ENCODE measurements at regions not wholly inside any gene's neighbourhood (a gene's known extent, or its start where the extent isn't known, plus 50 kb on each side); places are given as distances from the start of the nearest gene placed in this dataset.

DNA sequence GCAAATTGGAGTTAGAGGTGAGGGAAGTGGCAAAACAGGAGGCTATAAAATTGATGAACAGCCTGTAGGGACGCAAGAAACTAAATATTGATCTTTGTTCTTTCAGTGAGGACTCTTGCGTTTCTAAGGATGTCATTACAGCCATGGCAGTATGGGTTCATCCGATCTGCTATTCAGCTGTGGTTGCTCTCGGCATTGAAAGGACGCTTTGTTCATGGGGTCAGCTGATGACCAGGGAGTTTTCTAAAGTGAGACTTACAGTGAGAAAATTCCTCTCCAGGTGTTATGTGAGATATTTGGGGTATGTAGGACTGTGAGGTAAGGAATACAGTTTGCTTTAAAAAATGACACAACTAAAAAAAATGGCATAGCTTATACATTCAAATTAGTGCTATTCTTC is 52.7 kb upstream of the PELI1 start:
- DNase-seq (ENCODE audit: low spot score): no peak

DNA sequence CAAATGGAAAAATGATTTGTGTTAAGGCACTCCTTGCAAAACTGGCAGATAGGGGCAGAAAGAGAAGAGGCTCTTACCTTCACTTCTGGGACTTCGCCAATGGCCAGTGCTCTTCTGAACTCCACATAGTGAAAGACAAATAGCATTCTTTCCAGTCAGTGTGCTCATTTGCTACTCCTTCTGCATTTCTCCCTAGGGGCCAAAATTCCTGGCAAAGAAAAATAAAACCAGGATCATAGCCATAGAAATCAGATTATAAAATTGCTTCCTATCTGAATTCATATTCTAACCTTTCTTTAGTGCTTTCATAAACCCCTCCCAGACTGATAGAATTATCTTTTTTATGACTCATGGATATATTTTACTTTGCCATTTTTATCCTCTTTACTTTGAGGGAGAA is 56.9 kb upstream of the PELI1 start:
- DNase-seq (ENCODE audit: low spot score): no peak

DNA sequence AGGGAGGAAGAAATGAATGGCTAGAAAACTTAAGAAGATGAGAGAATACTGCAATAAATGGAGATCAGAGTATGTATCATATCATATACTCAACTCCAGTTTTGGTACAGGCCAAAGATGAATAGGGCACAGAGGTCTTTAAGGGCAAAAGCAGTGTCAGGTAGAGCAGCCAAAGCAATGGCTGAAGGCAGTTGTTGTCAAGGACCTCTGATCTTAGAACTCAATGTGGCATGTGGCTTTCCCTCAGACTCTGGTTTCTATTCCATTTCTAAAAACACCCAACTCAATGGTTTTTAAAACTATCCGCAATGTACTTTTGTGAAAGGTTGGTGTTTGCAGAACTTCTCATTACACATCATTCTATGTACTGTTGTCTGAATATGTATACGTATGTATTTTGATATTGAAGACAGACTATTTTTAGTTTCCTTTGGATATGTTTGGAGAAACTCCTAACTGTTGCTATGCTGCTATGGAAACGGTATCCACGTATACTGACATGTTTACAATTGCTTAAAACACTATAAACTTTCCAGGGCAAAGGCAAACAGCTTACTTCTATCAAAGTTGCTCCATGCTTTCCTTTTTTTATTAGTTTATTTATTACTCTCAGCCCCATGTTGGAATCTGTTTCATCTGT is 58.1 kb upstream of the PELI1 start:
- DNase-seq (ENCODE audit: low spot score): peak; percentile 53

- no peak for DNase-seq (ENCODE audit: low spot score)
These were observed 59.1 kb upstream of the PELI1 start for GRCh38 chr2:64203131-64203857.

- no peak for DNase-seq (ENCODE audit: low spot score)
These were observed 59.8 kb upstream of the PELI1 start for GRCh38 chr2:64203858-64204632.

- DNase-seq (ENCODE audit: low spot score): no peak
These were observed 60.5 kb upstream of the PELI1 start for GRCh38 chr2:64204703-64205102.

- no peak for DNase-seq (ENCODE audit: low spot score)
These were observed 61.2 kb upstream of the PELI1 start for GRCh38 chr2:64205415-64205814.

GRCh38 chr2:64207573-64207972 is 63.4 kb upstream of the PELI1 start:
- DNase-seq (ENCODE audit: low spot score): no peak

GRCh38 chr2:64210816-64211215 is 66.6 kb upstream of the PELI1 start:
- no peak for DNase-seq (ENCODE audit: low spot score)

- DNase-seq (ENCODE audit: low spot score): no peak
These were observed 67.2 kb upstream of the PELI1 start for GRCh38 chr2:64211276-64211921.

- DNase-seq (ENCODE audit: low spot score): no peak
These were observed 68.1 kb upstream of the PELI1 start for GRCh38 chr2:64212346-64212745.

- peak; percentile 40 for DNase-seq (ENCODE audit: low spot score)
These were observed 68.6 kb upstream of the PELI1 start for GRCh38 chr2:64212801-64213321.

- peak; percentile 37 for DNase-seq (ENCODE audit: low spot score)
These were observed 69.5 kb upstream of the PELI1 start for GRCh38 chr2:64213532-64214275.

- DNase-seq (ENCODE audit: low spot score): peak; percentile 98
These were observed 70.3 kb upstream of the PELI1 start for GRCh38 chr2:64214281-64215115.

DNA sequence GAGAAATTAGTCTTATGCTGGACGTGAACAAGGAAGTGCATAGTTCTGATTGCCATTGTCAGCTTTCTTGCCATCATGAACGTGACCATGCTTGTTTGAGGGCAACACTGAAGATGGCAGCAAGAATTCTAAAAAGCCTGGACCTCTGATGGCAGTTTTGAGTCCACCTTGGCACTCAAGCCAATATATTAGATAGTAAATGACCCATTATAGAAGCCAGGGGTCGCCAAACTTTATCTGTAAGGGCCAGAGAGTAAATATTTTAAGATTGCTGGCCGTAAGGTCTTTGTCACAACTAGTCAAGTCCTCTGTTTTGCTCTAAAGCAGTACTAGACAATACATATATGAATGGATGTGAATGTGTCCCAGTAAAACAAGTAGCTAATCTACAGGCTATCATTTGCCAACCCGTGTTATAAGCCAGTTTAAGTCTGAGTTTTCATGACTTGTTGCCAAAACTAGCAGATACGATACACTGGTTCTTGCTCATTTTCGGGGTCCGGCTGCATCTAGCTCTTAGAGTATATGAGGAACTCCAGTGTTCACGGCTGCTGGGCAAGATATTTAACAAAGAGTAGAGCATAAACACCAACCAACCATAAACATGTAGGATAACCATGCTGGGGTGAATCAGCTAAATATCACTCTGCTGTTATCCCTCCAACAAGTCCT is 73.1 kb upstream of the PELI1 start:
- no peak for DNase-seq (ENCODE audit: low spot score)

GRCh38 chr2:64218137-64218802 is 74.0 kb upstream of the PELI1 start:
- no peak for DNase-seq (ENCODE audit: low spot score)

- DNase-seq (ENCODE audit: low spot score): no peak
These were observed 74.9 kb upstream of the PELI1 start for GRCh38 chr2:64219149-64219548.

- DNase-seq (ENCODE audit: low spot score): no peak
These were observed 76.0 kb upstream of the PELI1 start for GRCh38 chr2:64220265-64220664.

DNA sequence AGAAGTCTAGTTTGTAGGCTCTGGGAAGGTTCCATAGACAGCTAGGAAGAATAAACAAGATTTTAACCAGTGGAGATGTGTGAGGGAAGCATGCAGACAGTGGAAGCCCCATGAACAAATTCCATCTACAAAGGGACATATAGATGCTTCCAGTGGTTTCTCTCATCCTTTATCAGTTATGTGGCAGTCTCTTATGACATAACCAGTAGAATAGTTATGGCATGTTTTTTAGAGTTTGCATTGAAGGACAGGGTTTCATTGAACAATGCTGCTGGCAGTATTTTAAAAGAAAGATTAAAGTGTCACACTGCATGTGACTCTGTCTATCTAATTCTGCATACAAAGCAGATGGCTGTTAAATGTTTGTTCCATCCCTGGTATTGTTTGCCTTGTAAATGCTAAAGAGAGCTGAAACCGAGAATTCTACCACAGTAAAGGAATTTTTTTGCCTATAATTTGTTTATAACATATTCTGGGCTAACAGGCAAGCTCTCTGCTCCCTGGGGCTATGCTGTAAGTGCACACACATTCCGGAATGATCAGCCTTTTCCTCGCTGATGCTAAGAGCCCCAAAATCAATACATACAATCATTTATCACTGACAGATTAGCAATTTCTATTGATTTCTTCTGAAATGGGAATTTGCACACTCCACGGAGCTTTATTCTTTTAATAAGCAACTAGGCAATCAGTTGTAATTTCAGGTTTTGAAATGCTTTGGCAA is 76.8 kb upstream of the PELI1 start:
- no peak for DNase-seq (ENCODE audit: low spot score)
